ENCODE measurements at regions not wholly inside any gene's neighbourhood (a gene's known extent, or its start where the extent isn't known, plus 50 kb on each side); places are given as distances from the start of the nearest gene placed in this dataset.

DNA sequence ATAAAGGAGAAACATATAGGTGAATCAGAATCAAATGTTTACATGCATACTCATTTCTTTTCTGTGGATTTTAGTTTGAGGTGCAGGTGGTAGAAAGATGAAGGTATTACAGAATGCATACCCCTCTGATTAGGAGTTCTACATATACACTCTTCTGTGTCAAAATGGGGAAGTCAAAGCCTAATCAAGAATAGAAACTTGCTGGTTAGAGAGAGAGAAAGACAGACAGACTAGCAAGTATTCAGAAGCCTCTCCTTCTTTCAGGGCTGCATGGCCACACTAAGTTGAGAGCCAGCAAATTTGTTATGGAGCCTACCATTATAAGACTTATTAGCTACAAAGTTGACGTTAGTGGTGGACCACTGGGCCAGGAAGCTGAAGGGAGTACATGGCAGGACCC, 358.3 kb upstream of the EYS start:
- TF ChIP-seq, protein P1, sequence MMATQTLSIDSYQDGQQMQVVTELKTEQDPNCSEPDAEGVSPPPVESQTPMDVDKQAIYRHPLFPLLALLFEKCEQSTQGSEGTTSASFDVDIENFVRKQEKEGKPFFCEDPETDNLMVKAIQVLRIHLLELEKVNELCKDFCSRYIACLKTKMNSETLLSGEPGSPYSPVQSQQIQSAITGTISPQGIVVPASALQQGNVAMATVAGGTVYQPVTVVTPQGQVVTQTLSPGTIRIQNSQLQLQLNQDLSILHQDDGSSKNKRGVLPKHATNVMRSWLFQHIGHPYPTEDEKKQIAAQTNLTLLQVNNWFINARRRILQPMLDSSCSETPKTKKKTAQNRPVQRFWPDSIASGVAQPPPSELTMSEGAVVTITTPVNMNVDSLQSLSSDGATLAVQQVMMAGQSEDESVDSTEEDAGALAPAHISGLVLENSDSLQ (IDR thresholded peaks at IDR 0.05), result no peak
- TF ChIP-seq L3MBTL2 (conservative IDR thresholded peaks at IDR 0.05) (no peak), FOXM1 (IDR thresholded peaks at IDR 0.05; ENCODE audit: borderline replicate concordance) (no peak), SUZ12 (IDR thresholded peaks at IDR 0.05) (no peak), SP1 (IDR thresholded peaks at IDR 0.05) (no peak), BHLHE40 (IDR thresholded peaks at IDR 0.05; ENCODE audit: borderline replicate concordance) (no peak)
